ENCODE measurements at regions not wholly inside any gene's neighbourhood (a gene's known extent, or its start where the extent isn't known, plus 50 kb on each side); places are given as distances from the start of the nearest gene placed in this dataset.

- Mint-ChIP-seq H3K4me3 (no peak overlapping the region), H3K27ac (no peak overlapping the region), H3K27me3 (ENCODE audit: low read depth) (no peaks in the 10 kb centered on the region), H3K9me3 (no peaks in the 10 kb centered on the region; a peak in 1 of 5 replicates), H3K36me3 (ENCODE audit: insufficient read depth in 1 of 3, low read depth in 3 of 3) (peaks cover 0 to 7% (median 4%) of the 10 kb centered on the region in 3 experiments; a peak in 3 of 7 replicates), H3K4me1 (peaks cover 5 to 10% of the 10 kb centered on the region in 2 experiments; a peak in 2 of 4 replicates)
- Histone ChIP-seq H2BK12ac (ENCODE audit: insufficient read length, low read depth, low read length) (no peak overlapping the region), H4K91ac (ENCODE audit: insufficient read length, low read depth, low read length) (no peak overlapping the region), H3K79me1 (ENCODE audit: insufficient read depth, low read depth, low read length, poor library complexity, severe bottlenecking) (no peaks in the 10 kb centered on the region), H3K4me1 (ENCODE audit: insufficient read depth, low read length) (no peaks in the 10 kb centered on the region), H4K8ac (replicated peaks; ENCODE audit: insufficient read length, low read depth, low read length) (no peak overlapping the region), H3K9me3 (ENCODE audit: control insufficient read depth, low read depth, low read length) (no peaks in the 10 kb centered on the region), H4K5ac (ENCODE audit: insufficient read length, low read depth, low read length) (no peak overlapping the region), H3K4me2 (ENCODE audit: insufficient read depth, insufficient read length, low read length) (no peak overlapping the region), H4K20me1 (ENCODE audit: control insufficient read depth, insufficient read depth, insufficient read length) (no peaks in the 10 kb centered on the region), H3K27ac (ENCODE audit: insufficient read length, low read depth, low read length) (no peak overlapping the region), H3K23ac (ENCODE audit: insufficient read length, low read depth, low read length) (no peak overlapping the region), H3K9ac (ENCODE audit: extremely low read depth, insufficient read length, low read length) (no peak overlapping the region), H2BK20ac (ENCODE audit: low read depth, low read length, poor library complexity, severe bottlenecking) (no peak overlapping the region), H3K14ac (ENCODE audit: insufficient read depth, low read length) (no peak overlapping the region), H3K18ac (ENCODE audit: insufficient read length, low read depth, low read length) (no peak overlapping the region), H2AFZ (ENCODE audit: low read length) (no peak overlapping the region), H2BK5ac (ENCODE audit: insufficient read length, low read length) (no peak overlapping the region), H3K4ac (ENCODE audit: low read depth, low read length) (no peak overlapping the region), H3K56ac (ENCODE audit: insufficient read length, low read depth, low read length) (no peak overlapping the region), H3K23me2 (ENCODE audit: insufficient read length, low read depth, low read length, poor library complexity, severe bottlenecking) (no peaks in the 10 kb centered on the region), H2BK120ac (ENCODE audit: low read depth, low read length, poor library complexity, severe bottlenecking) (no peak overlapping the region), H3K79me2 (ENCODE audit: insufficient read depth, low read length) (no peaks in the 10 kb centered on the region), H3T11ph (ENCODE audit: low read length) (no peak overlapping the region), H2AK5ac (ENCODE audit: insufficient read length, low read length) (no peak overlapping the region), H2BK15ac (ENCODE audit: low read depth, low read length) (no peak overlapping the region), H3K27me3 (ENCODE audit: insufficient read depth, low read length) (no peaks in the 10 kb centered on the region)
- no CpG with 5 or more reads among the region's 3 CpGs for WGBS (ENCODE audit: extremely low coverage, insufficient read length, low lambda C conversion rate)
- DNase-seq, result no peak
- no peak for TF ChIP-seq CTCF (conservative IDR thresholded peaks at IDR 0.05)
These were observed 147.6 kb upstream of the TIAM1 start for GRCh38 chr21:31491617-31492016.
